ENCODE measurements at regions not wholly inside any gene's neighbourhood (a gene's known extent, or its start where the extent isn't known, plus 50 kb on each side); places are given as distances from the start of the nearest gene placed in this dataset.
A peak's percentile ranks its signal among the peaks of the same experiment; 100 is the strongest.

GRCh38 chrX:51395810-51396728 is 63.4 kb downstream of the NUDT10 start:
- Histone ChIP-seq H3K9me3 (ENCODE audit: control insufficient read depth in 2 of 2, insufficient read depth in 1 of 2, low read depth in 1 of 2, low read length in 1 of 2) (no peaks in the 10 kb centered on the region), H3K36me3 (ENCODE audit: control insufficient read depth in 2 of 2, insufficient read depth in 2 of 2, low read length in 1 of 2) (no peaks in the 10 kb centered on the region), H3K4me1 (ENCODE audit: control insufficient read depth in 2 of 2, insufficient read depth in 2 of 2, low read length in 1 of 2) (peaks cover 0 to 4% of the 10 kb centered on the region in 2 donors), H3K27me3 (ENCODE audit: control insufficient read depth in 1 of 2, insufficient read depth in 2 of 2, low read length in 2 of 2) (peaks cover 0 to 9% of the 10 kb centered on the region in 2 donors), H3K4me3 (ENCODE audit: low read depth in 1 of 2, low read length in 2 of 2) (peak overlapping the region; percentile 33 to 52), H3K27ac (ENCODE audit: low read depth in 2 of 2, low read length in 1 of 2) (no peak overlapping the region)
- 1 to 27% methylated on average over 45 to 50 of the region's 50 CpGs for WGBS, 2 donors

- Histone ChIP-seq H3K27me3 (ENCODE audit: control insufficient read depth in 1 of 2, insufficient read depth in 2 of 2, low read length in 2 of 2) (peaks cover 0 to 9% of the 10 kb centered on the region in 2 donors), H3K4me3 (ENCODE audit: low read depth in 1 of 2, low read length in 2 of 2) (peak overlapping the region; percentile 33 to 52), H3K36me3 (ENCODE audit: control insufficient read depth in 2 of 2, insufficient read depth in 2 of 2, low read length in 1 of 2) (no peaks in the 10 kb centered on the region), H3K4me1 (ENCODE audit: control insufficient read depth in 2 of 2, insufficient read depth in 2 of 2, low read length in 1 of 2) (peaks cover 0 to 4% of the 10 kb centered on the region in 2 donors), H3K27ac (ENCODE audit: low read depth in 2 of 2, low read length in 1 of 2) (no peak overlapping the region), H3K9me3 (ENCODE audit: control insufficient read depth in 2 of 2, insufficient read depth in 1 of 2, low read depth in 1 of 2, low read length in 1 of 2) (no peaks in the 10 kb centered on the region)
- 12 to 40% methylated on average over 4 of the region's 4 CpGs for WGBS, 2 donors
Measured at GRCh38 chrX:51395480-51395809, 62.8 kb downstream of the NUDT10 start.
